Body of pancreas (tissue), 4 donors: ENCODE measurements at regions not wholly inside any gene's neighbourhood (a gene's known extent, or its start where the extent isn't known, plus 50 kb on each side); places are given as distances from the start of the nearest gene placed in this dataset.

Source experiments
- CTCF ChIP-seq, 7 experiments: fragments of 450-650 bp in 4 of 7; fragments of 200-600 bp in 3 of 7; sonication (generic) in 3 of 7; IDR thresholded peaks; one replicate each; pipeline ENCODE4 v1.5.1; 2016 to 2019; ENCODE audit warnings: antibody characterized with exemption in 7 of 7
- POLR2A ChIP-seq, 3 donors: fragments of 450-650 bp; IDR thresholded peaks; one replicate each; pipeline ENCODE4 v1.6.1; 2016; ENCODE audit warnings: antibody characterized with exemption in 3 of 3, mild to moderate bottlenecking in 2 of 3

GRCh38 chr13:112231451-112232083 is 144.6 kb upstream of the SPACA7 start:
- TF ChIP-seq POLR2A (IDR thresholded peaks at IDR 0.05) (no peak), CTCF (IDR thresholded peaks at IDR 0.05) (no peak)
